ENCODE measurements at regions not wholly inside any gene's neighbourhood (a gene's known extent, or its start where the extent isn't known, plus 50 kb on each side); places are given as distances from the start of the nearest gene placed in this dataset.

DNA sequence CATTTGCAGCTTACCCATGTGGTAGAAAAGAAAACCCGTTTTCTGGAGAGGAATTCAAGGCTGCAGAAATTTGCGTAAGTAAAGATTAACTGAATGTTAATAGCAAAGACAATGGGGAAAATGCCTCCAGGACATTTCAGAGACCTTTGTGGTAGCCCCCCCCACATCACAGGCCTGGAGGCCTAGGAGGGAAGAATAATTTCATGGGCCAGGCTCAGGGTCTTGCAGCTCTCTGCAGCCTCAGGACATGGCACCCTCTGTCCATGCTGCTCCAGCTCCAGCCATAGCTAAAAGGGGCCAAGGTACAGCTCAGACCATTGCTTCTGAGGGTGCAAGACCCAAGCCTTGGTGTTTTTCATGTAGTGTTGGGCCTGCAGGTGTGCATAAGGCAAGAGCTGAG lies 92.7 kb upstream of the ZNF678 start:
- TF ChIP-seq POLR2A (IDR thresholded peaks at IDR 0.05; ENCODE audit: low read depth, low read length) (no peak), CEBPB (IDR thresholded peaks at IDR 0.05; ENCODE audit: borderline replicate concordance in 1 of 2, low read depth in 2 of 2, low read length in 2 of 2) (no peak), JUNB (IDR thresholded peaks at IDR 0.05) (no peak)
- TF ChIP-seq, protein P1, sequence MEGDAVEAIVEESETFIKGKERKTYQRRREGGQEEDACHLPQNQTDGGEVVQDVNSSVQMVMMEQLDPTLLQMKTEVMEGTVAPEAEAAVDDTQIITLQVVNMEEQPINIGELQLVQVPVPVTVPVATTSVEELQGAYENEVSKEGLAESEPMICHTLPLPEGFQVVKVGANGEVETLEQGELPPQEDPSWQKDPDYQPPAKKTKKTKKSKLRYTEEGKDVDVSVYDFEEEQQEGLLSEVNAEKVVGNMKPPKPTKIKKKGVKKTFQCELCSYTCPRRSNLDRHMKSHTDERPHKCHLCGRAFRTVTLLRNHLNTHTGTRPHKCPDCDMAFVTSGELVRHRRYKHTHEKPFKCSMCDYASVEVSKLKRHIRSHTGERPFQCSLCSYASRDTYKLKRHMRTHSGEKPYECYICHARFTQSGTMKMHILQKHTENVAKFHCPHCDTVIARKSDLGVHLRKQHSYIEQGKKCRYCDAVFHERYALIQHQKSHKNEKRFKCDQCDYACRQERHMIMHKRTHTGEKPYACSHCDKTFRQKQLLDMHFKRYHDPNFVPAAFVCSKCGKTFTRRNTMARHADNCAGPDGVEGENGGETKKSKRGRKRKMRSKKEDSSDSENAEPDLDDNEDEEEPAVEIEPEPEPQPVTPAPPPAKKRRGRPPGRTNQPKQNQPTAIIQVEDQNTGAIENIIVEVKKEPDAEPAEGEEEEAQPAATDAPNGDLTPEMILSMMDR (IDR thresholded peaks at IDR 0.05 in 2 of 3, conservative IDR thresholded peaks at IDR 0.05 in 1 of 3; ENCODE audit: control insufficient read depth in 2 of 3, extremely low read depth in 1 of 3, insufficient read depth in 1 of 3, low read depth in 3 of 3, low read length in 3 of 3): no peak

Data from GM12878 (cell line).